Neuronal stem cell (in vitro differentiated cells): ENCODE measurements at regions not wholly inside any gene's neighbourhood (a gene's known extent, or its start where the extent isn't known, plus 50 kb on each side); places are given as distances from the start of the nearest gene placed in this dataset.

Experiments used
- DNase-seq: peaks from one replicate; pipeline ENCODE4 v3.0.0-alpha.2; 2013; ENCODE audit warnings: low spot score
- H2AFZ ChIP-seq: one replicate; pipeline ENCODE4 v1.6.1; 2013; ENCODE audit warnings: mild to moderate bottlenecking, low read length, inconsistent platforms
- H2AK5ac ChIP-seq: 2 replicates; pipeline ENCODE4 v1.6.1; 2013; ENCODE audit warnings: low read depth, mild to moderate bottlenecking, inconsistent platforms, low read length, moderate library complexity, mixed read lengths
- H2BK120ac ChIP-seq: 2 replicates; pipeline ENCODE4 v1.6.1; 2013; ENCODE audit warnings: low read depth, mild to moderate bottlenecking, inconsistent platforms, low read length, moderate library complexity, mixed read lengths
- H2BK12ac ChIP-seq: one replicate; pipeline ENCODE4 v1.6.1; 2013; ENCODE audit warnings: low read length, inconsistent platforms
- H2BK15ac ChIP-seq: 2 replicates; pipeline ENCODE4 v1.6.1; 2013; ENCODE audit warnings: mild to moderate bottlenecking, low read length, inconsistent platforms, mixed read lengths
- H2BK5ac ChIP-seq: one replicate; pipeline ENCODE4 v1.6.1; 2013; ENCODE audit warnings: inconsistent platforms, mild to moderate bottlenecking, low read length, moderate library complexity
- H3K14ac ChIP-seq: one replicate; pipeline ENCODE4 v1.6.1; 2013; ENCODE audit warnings: low read length, inconsistent platforms
- H3K18ac ChIP-seq: 2 replicates; pipeline ENCODE4 v1.6.1; 2013; ENCODE audit warnings: low read length, inconsistent platforms
- H3K23ac ChIP-seq: 2 replicates; pipeline ENCODE4 v1.6.1; 2013; ENCODE audit warnings: low read depth, mild to moderate bottlenecking, mixed read lengths, low read length, inconsistent platforms; ENCODE audit not compliant: poor library complexity
- H3K27ac ChIP-seq: replicated peaks from 3 replicates; pipeline ENCODE4 v1.5.1; 2013; ENCODE audit warnings: low read length, inconsistent platforms
- H3K27me3 ChIP-seq, 3 experiments: 2 replicates each; pipeline ENCODE4 v1.6.1; 2013; ENCODE audit warnings: low read length in 3 of 3, mild to moderate bottlenecking in 2 of 3, inconsistent platforms in 1 of 3, low read depth in 1 of 3, mixed read lengths in 1 of 3, moderate library complexity in 1 of 3; ENCODE audit not compliant: control insufficient read depth in 3 of 3, insufficient read depth in 3 of 3
- H3K36me3 ChIP-seq, 2 donors: replicated peaks in 1 of 2; 2 replicates each; pipeline ENCODE4 v1.6.1; 2013; ENCODE audit warnings: low read length in 2 of 2; ENCODE audit not compliant: control insufficient read depth in 2 of 2, insufficient read depth in 2 of 2
- H3K4ac ChIP-seq: 2 replicates; pipeline ENCODE4 v1.6.1; 2013; ENCODE audit warnings: inconsistent platforms, mild to moderate bottlenecking, low read length, moderate library complexity
- H3K4me1 ChIP-seq, 2 donors: 1 replicate in 1 of 2; 2 replicates in 1 of 2; pipeline ENCODE4 v1.6.1; 2013; ENCODE audit warnings: low read length in 2 of 2, low read depth in 1 of 2; ENCODE audit not compliant: control insufficient read depth in 2 of 2, insufficient read depth in 1 of 2
- H3K4me2 ChIP-seq: one replicate; pipeline ENCODE4 v1.6.1; 2013; ENCODE audit warnings: mild to moderate bottlenecking, low read length, inconsistent platforms; ENCODE audit not compliant: insufficient read depth, poor library complexity, severe bottlenecking
- H3K4me3 ChIP-seq, 2 donors: 2 replicates each; pipeline ENCODE4 v1.5.1; 2013; ENCODE audit warnings: low read length in 2 of 2, mild to moderate bottlenecking in 2 of 2, inconsistent platforms in 1 of 2, moderate library complexity in 1 of 2
- H3K79me1 ChIP-seq: one replicate; pipeline ENCODE4 v1.6.1; 2013; ENCODE audit warnings: low read depth, mild to moderate bottlenecking, inconsistent platforms, low read length, moderate library complexity
- H3K9ac ChIP-seq: one replicate; pipeline ENCODE4 v1.6.1; 2013; ENCODE audit warnings: mild to moderate bottlenecking, low read depth, low read length, inconsistent platforms; ENCODE audit not compliant: poor library complexity
- H3K9me3 ChIP-seq, 2 donors: replicated peaks in 1 of 2; 2 replicates each; pipeline versions ENCODE3 to v1.6.1; 2013; ENCODE audit warnings: low read length in 2 of 2, mild to moderate bottlenecking in 2 of 2, inconsistent platforms in 1 of 2, low read depth in 1 of 2, mixed read lengths in 1 of 2, moderate library complexity in 1 of 2; ENCODE audit not compliant: control insufficient read depth in 2 of 2, insufficient read depth in 1 of 2
- H4K8ac ChIP-seq: one replicate; pipeline ENCODE4 v1.6.1; 2013; ENCODE audit warnings: low read depth, mild to moderate bottlenecking, inconsistent platforms, low read length, moderate library complexity
- H4K91ac ChIP-seq: one replicate; pipeline ENCODE4 v1.6.1; 2013; ENCODE audit warnings: low read length, low read depth, mild to moderate bottlenecking, inconsistent platforms; ENCODE audit not compliant: poor library complexity
- WGBS, 2 donors: extraction: QIAGEN DNeasy Blood & Tissue Kit; methylation state at CpG; one replicate each; pipeline ENCODE4 v1.1.7; 2013; ENCODE audit warnings: missing lambda C conversion rate in 2 of 2, mixed read lengths in 1 of 2; ENCODE audit not compliant: insufficient read length in 2 of 2, insufficient replicate concordance in 1 of 2; ENCODE audit errors: extremely low coverage in 2 of 2; 5-methylcytosine and 5-hydroxymethylcytosine counted together

GRCh38 chr4:14744346-14744745, 257.9 kb upstream of the CPEB2 start:
- H2BK12ac ChIP-seq: no peak overlapping the region
- no peaks in the 10 kb centered on the region for H3K9me3 ChIP-seq
- no peak overlapping the region for H2BK15ac ChIP-seq
- H2AFZ ChIP-seq: no peak overlapping the region
- no peak overlapping the region for H3K4me3 ChIP-seq
- H3K9ac ChIP-seq: no peak overlapping the region
- no peak overlapping the region for H3K4ac ChIP-seq
- no peak overlapping the region for H2BK120ac ChIP-seq
- no peak overlapping the region for H3K4me2 ChIP-seq
- H3K27me3 ChIP-seq: no peaks in the 10 kb centered on the region
- H4K8ac ChIP-seq: no peak overlapping the region
- DNase-seq: no peak
- no peak overlapping the region for H2AK5ac ChIP-seq
- no peak overlapping the region for H2BK5ac ChIP-seq
- no peak overlapping the region for H3K18ac ChIP-seq
- no peaks in the 10 kb centered on the region for H3K4me1 ChIP-seq
- no peak overlapping the region for H3K14ac ChIP-seq
- H3K36me3 ChIP-seq: no peaks in the 10 kb centered on the region
- no peak overlapping the region for H3K23ac ChIP-seq
- no peaks in the 10 kb centered on the region for H3K79me1 ChIP-seq
- no peak overlapping the region for H3K27ac ChIP-seq
- WGBS, 2 donors: no CpG with 5 or more reads among the region's 4 CpGs
- no peak overlapping the region for H4K91ac ChIP-seq

GRCh38 chr4:14749910-14750309, 252.4 kb upstream of the CPEB2 start:
- Histone ChIP-seq H3K4me2 (no peak overlapping the region), H3K79me1 (no peaks in the 10 kb centered on the region), H3K4me1 (no peaks in the 10 kb centered on the region), H3K4me3 (no peak overlapping the region), H4K8ac (no peak overlapping the region), H2BK5ac (no peak overlapping the region), H2AFZ (no peak overlapping the region), H3K18ac (no peak overlapping the region), H3K9ac (no peak overlapping the region), H3K4ac (no peak overlapping the region), H3K9me3 (peaks cover 0 to 6% of the 10 kb centered on the region in 2 donors), H3K36me3 (no peaks in the 10 kb centered on the region), H2BK12ac (no peak overlapping the region), H2BK15ac (no peak overlapping the region), H3K23ac (no peak overlapping the region), H4K91ac (no peak overlapping the region), H2BK120ac (no peak overlapping the region), H3K27me3 (no peaks in the 10 kb centered on the region), H3K14ac (no peak overlapping the region), H2AK5ac (no peak overlapping the region), H3K27ac (no peak overlapping the region)
- no peak for DNase-seq
- no CpG with 5 or more reads among the region's 2 CpGs for WGBS, 2 donors

- Histone ChIP-seq H2AK5ac (no peak overlapping the region), H3K9ac (no peak overlapping the region), H3K4me2 (no peak overlapping the region), H2BK15ac (no peak overlapping the region), H4K91ac (no peak overlapping the region), H3K14ac (no peak overlapping the region), H3K4ac (no peak overlapping the region), H2BK12ac (no peak overlapping the region), H2BK5ac (no peak overlapping the region), H3K4me1 (no peaks in the 10 kb centered on the region), H3K27ac (no peak overlapping the region), H3K79me1 (no peaks in the 10 kb centered on the region), H3K27me3 (no peaks in the 10 kb centered on the region), H3K9me3 (peaks cover 0 to 6% of the 10 kb centered on the region in 2 donors), H2AFZ (no peak overlapping the region), H3K4me3 (no peak overlapping the region), H2BK120ac (no peak overlapping the region), H4K8ac (no peak overlapping the region), H3K23ac (no peak overlapping the region), H3K36me3 (no peaks in the 10 kb centered on the region), H3K18ac (no peak overlapping the region)
- DNase-seq: no peak
- WGBS, 2 donors: no CpG with 5 or more reads among the region's 6 CpGs
Measured at GRCh38 chr4:14752341-14753046, 249.8 kb upstream of the CPEB2 start.

- Histone ChIP-seq H3K4me3 (no peak overlapping the region), H3K36me3 (no peaks in the 10 kb centered on the region), H3K4ac (no peak overlapping the region), H3K23ac (no peak overlapping the region), H4K8ac (no peak overlapping the region), H3K9me3 (no peaks in the 10 kb centered on the region), H2BK12ac (no peak overlapping the region), H3K4me2 (no peak overlapping the region), H2BK15ac (no peak overlapping the region), H2BK5ac (no peak overlapping the region), H2AFZ (no peak overlapping the region), H3K14ac (no peak overlapping the region), H4K91ac (no peak overlapping the region), H2AK5ac (no peak overlapping the region), H3K79me1 (no peaks in the 10 kb centered on the region), H3K18ac (no peak overlapping the region), H3K9ac (no peak overlapping the region), H2BK120ac (no peak overlapping the region), H3K27ac (no peak overlapping the region), H3K27me3 (no peaks in the 10 kb centered on the region), H3K4me1 (no peaks in the 10 kb centered on the region)
- DNase-seq: no peak
Measured at GRCh38 chr4:14767142-14767541, 235.1 kb upstream of the CPEB2 start.
